ENCODE measurements at regions not wholly inside any gene's neighbourhood (a gene's known extent, or its start where the extent isn't known, plus 50 kb on each side); places are given as distances from the start of the nearest gene placed in this dataset.

DNA sequence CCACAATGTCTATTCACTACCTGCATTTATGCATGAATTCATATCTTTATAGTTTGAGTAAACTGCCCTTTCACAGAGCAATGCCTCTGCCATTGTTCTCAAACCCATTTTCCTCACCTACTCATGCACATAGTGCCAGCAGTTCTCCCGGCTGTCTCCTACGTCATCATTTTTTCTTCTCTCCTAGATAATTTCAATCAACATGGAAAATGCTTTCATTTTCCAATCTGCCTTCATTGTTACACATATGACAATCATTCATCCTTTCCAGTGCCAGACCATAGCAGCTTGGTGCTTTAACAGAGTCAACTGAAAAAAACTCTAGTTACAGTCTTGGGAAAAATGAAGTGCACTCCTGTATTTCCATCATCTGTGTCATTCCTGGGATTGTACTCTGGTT is 514.8 kb upstream of the CTNND2 start:
- TF ChIP-seq EZH2phosphoT487 (IDR thresholded peaks at IDR 0.05; ENCODE audit: borderline replicate concordance, low read depth, low read length): no peak
- TF ChIP-seq, protein P1, sequence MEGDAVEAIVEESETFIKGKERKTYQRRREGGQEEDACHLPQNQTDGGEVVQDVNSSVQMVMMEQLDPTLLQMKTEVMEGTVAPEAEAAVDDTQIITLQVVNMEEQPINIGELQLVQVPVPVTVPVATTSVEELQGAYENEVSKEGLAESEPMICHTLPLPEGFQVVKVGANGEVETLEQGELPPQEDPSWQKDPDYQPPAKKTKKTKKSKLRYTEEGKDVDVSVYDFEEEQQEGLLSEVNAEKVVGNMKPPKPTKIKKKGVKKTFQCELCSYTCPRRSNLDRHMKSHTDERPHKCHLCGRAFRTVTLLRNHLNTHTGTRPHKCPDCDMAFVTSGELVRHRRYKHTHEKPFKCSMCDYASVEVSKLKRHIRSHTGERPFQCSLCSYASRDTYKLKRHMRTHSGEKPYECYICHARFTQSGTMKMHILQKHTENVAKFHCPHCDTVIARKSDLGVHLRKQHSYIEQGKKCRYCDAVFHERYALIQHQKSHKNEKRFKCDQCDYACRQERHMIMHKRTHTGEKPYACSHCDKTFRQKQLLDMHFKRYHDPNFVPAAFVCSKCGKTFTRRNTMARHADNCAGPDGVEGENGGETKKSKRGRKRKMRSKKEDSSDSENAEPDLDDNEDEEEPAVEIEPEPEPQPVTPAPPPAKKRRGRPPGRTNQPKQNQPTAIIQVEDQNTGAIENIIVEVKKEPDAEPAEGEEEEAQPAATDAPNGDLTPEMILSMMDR (conservative IDR thresholded peaks at IDR 0.05; ENCODE audit: low read length): no peak
- Histone ChIP-seq H3K79me2 (ENCODE audit: insufficient read depth, low read depth, low read length) (no peaks in the 10 kb centered on the region), H3K4me3 (ENCODE audit: low read depth, low read length, poor library complexity, severe bottlenecking) (no peak overlapping the region), H3K4me1 (ENCODE audit: insufficient read depth, low read length, poor library complexity, severe bottlenecking) (no peaks in the 10 kb centered on the region), H4K20me1 (ENCODE audit: insufficient read depth, low read length) (no peaks in the 10 kb centered on the region), H3K27ac (ENCODE audit: low read depth, low read length, poor library complexity, severe bottlenecking) (no peak overlapping the region), H3K4me2 (ENCODE audit: low read length) (no peak overlapping the region), H2AFZ (ENCODE audit: low read length) (no peak overlapping the region), H3K36me3 (ENCODE audit: insufficient read depth, low read length) (no peaks in the 10 kb centered on the region), H3K9me2 (ENCODE audit: insufficient read depth, low read length) (no peaks in the 10 kb centered on the region), H3K9me3 (ENCODE audit: low read length) (no peaks in the 10 kb centered on the region)
- no peak for DNase-seq (ENCODE audit: low spot score)
- ChIA-PET POLR2A (no interaction called here), CTCF (ENCODE audit: unreplicated experiment) (no interaction called here)
- intact Hi-C loops (cut with micrococcal nuclease; ENCODE audit: unreplicated experiment): no loop called here
- no TSS peak for BruUV-seq (replicated peaks)

DNA sequence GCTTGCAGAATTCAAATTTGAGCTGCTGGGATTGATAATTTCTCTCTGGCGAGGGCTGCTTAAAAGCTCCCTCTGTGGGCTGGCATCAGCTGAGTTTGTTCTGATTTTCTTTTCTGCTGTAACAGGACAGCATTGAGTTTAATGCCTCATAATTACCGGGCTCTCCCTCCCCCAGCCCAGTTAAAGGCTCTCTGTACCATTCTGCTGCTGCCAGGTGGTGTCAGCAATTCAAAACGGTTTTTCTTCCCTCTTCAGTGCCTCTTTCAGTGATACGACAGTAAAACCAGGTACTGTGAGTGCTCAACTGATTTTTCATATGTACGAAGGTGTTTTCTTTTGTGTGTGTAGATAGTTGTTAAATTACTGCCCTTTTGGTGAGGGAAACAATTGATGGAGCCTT is 509.3 kb upstream of the CTNND2 start:
- POLR2A ChIA-PET: no interaction called here
- H3K79me2 ChIP-seq (ENCODE audit: insufficient read depth, low read depth, low read length): no peaks in the 10 kb centered on the region
- BruUV-seq (replicated peaks): no TSS peak
- H3K4me2 ChIP-seq (ENCODE audit: low read length): no peak overlapping the region
- H3K9me2 ChIP-seq (ENCODE audit: insufficient read depth, low read length): no peaks in the 10 kb centered on the region
- no peaks in the 10 kb centered on the region for H3K4me1 ChIP-seq (ENCODE audit: insufficient read depth, low read length, poor library complexity, severe bottlenecking)
- H3K36me3 ChIP-seq (ENCODE audit: insufficient read depth, low read length): no peaks in the 10 kb centered on the region
- CTCF ChIA-PET (ENCODE audit: unreplicated experiment): no interaction called here
- DNase-seq (ENCODE audit: low spot score): no peak
- H3K27ac ChIP-seq (ENCODE audit: low read depth, low read length, poor library complexity, severe bottlenecking): no peak overlapping the region
- no peak overlapping the region for H3K4me3 ChIP-seq (ENCODE audit: low read depth, low read length, poor library complexity, severe bottlenecking)
- TF ChIP-seq, protein P1 (conservative IDR thresholded peaks at IDR 0.05; ENCODE audit: low read length): no peak
- no peak for TF ChIP-seq EZH2phosphoT487 (IDR thresholded peaks at IDR 0.05; ENCODE audit: borderline replicate concordance, low read depth, low read length)
- H4K20me1 ChIP-seq (ENCODE audit: insufficient read depth, low read length): no peaks in the 10 kb centered on the region
- intact Hi-C loops (cut with micrococcal nuclease; ENCODE audit: unreplicated experiment): no loop called here
- no peak overlapping the region for H2AFZ ChIP-seq (ENCODE audit: low read length)
- no peaks in the 10 kb centered on the region for H3K9me3 ChIP-seq (ENCODE audit: low read length)

DNA sequence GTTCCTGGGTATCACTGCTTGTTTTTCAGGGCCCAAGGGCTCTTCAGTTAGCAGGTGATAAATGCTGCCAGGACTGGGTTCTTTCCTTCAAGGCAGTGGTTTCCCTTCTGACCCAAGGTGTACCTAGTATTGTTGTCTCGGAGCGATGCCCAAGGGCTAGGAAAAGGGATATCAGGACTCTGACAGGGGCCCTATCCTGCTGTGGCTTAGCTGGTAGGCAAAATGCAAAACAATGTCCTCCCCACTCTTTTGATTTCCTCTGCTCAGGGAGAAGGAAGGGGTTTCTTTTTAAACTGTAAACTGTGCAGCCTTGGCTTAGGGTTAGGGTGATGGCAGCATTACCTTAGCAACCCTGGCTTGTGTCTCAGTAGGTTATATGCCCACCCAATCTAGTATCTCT is 508.8 kb upstream of the CTNND2 start:
- Histone ChIP-seq H3K4me1 (ENCODE audit: insufficient read depth, low read length, poor library complexity, severe bottlenecking) (no peaks in the 10 kb centered on the region), H2AFZ (ENCODE audit: low read length) (no peak overlapping the region), H3K36me3 (ENCODE audit: insufficient read depth, low read length) (no peaks in the 10 kb centered on the region), H3K27ac (ENCODE audit: low read depth, low read length, poor library complexity, severe bottlenecking) (no peak overlapping the region), H3K79me2 (ENCODE audit: insufficient read depth, low read depth, low read length) (no peaks in the 10 kb centered on the region), H3K9me3 (ENCODE audit: low read length) (no peaks in the 10 kb centered on the region), H3K9me2 (ENCODE audit: insufficient read depth, low read length) (no peaks in the 10 kb centered on the region), H4K20me1 (ENCODE audit: insufficient read depth, low read length) (no peaks in the 10 kb centered on the region), H3K4me2 (ENCODE audit: low read length) (no peak overlapping the region), H3K4me3 (ENCODE audit: low read depth, low read length, poor library complexity, severe bottlenecking) (no peak overlapping the region)
- no TSS peak for BruUV-seq (replicated peaks)
- POLR2A ChIA-PET: no interaction called here
- CTCF ChIA-PET (ENCODE audit: unreplicated experiment): no interaction called here
- DNase-seq (ENCODE audit: low spot score): no peak
- TF ChIP-seq, protein P1 (conservative IDR thresholded peaks at IDR 0.05; ENCODE audit: low read length): no peak
- no peak for TF ChIP-seq EZH2phosphoT487 (IDR thresholded peaks at IDR 0.05; ENCODE audit: borderline replicate concordance, low read depth, low read length)
- intact Hi-C loops (cut with micrococcal nuclease; ENCODE audit: unreplicated experiment): no loop called here
